BLaER1 treated with 17β-estradiol and CSF1 and Interleukin-3, amounts not matched to agents 10 nM and 100 nM (cell line): ENCODE measurements at regions not wholly inside any gene's neighbourhood (a gene's known extent, or its start where the extent isn't known, plus 50 kb on each side); places are given as distances from the start of the nearest gene placed in this dataset.
A peak's percentile ranks its signal among the peaks of the same experiment; 100 is the strongest.

ENCODE experiments used
- H3K27ac ChIP-seq, 11 experiments: shearing (Covaris generic); formaldehyde crosslinking; 2 replicates each; pipeline ENCODE4 v1.8.1; 2022
- H3K27me3 ChIP-seq, 11 experiments: shearing (Covaris generic); formaldehyde crosslinking; 2 replicates each; pipeline ENCODE4 v1.8.1; 2022
- H3K36me3 ChIP-seq, 11 experiments: shearing (Covaris generic); formaldehyde crosslinking; 2 replicates each; pipeline ENCODE4 v1.8.1; 2022
- H3K4me1 ChIP-seq, 10 experiments: shearing (Covaris generic); formaldehyde crosslinking; 2 replicates each; pipeline ENCODE4 v1.8.1; 2022
- H3K4me2 ChIP-seq, 11 experiments: shearing (Covaris generic); formaldehyde crosslinking; 2 replicates each; pipeline ENCODE4 v1.8.1; 2022
- H3K4me3 ChIP-seq, 10 experiments: shearing (Covaris generic); formaldehyde crosslinking; 2 replicates each; pipeline ENCODE4 v1.8.1; 2022
- H3K9ac ChIP-seq, 11 experiments: shearing (Covaris generic); formaldehyde crosslinking; 2 replicates each; pipeline ENCODE4 v1.8.1; 2022
- H3K9me3 ChIP-seq, 11 experiments: shearing (Covaris generic); formaldehyde crosslinking; replicated peaks in 1 of 11; 2 replicates each; pipeline ENCODE4 v1.8.1; 2022
- H4K20me1 ChIP-seq, 11 experiments: shearing (Covaris generic); formaldehyde crosslinking; 2 replicates each; pipeline ENCODE4 v1.8.1; 2022
- Cebpa-rat ChIP-seq, 11 experiments: shearing (Covaris generic); IDR thresholded peaks; 2 replicates each; pipeline ENCODE4 v1.8.1; 2022

GRCh38 chr1:114319418-114319817 lies 165.7 kb upstream of the SYT6 start:
- H3K4me3 ChIP-seq: no peak overlapping the region
- no peaks in the 10 kb centered on the region for H3K9me3 ChIP-seq
- no peak for TF ChIP-seq Cebpa-rat (IDR thresholded peaks at IDR 0.05)
- H3K36me3 ChIP-seq: no peaks in the 10 kb centered on the region
- H4K20me1 ChIP-seq: no peaks in the 10 kb centered on the region
- H3K4me1 ChIP-seq: no peaks in the 10 kb centered on the region
- no peaks in the 10 kb centered on the region for H3K27me3 ChIP-seq
- H3K27ac ChIP-seq: no peak overlapping the region
- no peak overlapping the region for H3K9ac ChIP-seq
- H3K4me2 ChIP-seq: no peak overlapping the region

DNA sequence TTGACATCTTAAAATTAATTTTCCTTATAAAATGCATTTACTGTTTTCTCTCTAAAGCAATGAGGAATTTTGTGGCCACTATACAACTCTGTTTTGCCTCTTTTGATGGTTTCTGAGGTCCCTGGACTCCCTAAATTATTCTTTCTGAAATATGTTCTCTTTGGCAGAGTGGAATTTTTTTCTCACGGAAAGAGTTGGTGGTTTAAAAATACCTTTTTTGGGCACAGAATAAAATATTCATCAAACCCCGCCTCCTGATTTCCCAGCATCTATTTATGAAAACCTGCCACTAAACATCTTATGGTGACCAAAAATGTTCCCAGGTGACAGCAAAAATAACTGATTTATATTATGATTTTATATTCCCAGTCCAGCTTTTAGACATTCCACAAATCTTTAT lies 165.3 kb upstream of the SYT6 start:
- Histone ChIP-seq H3K9ac (no peak overlapping the region), H3K36me3 (no peaks in the 10 kb centered on the region), H3K4me1 (no peaks in the 10 kb centered on the region), H3K9me3 (peaks cover 0 to 4% (median 0%) of the 10 kb centered on the region in 11 experiments; a peak in 1 of 22 replicates), H3K27me3 (no peaks in the 10 kb centered on the region), H4K20me1 (no peaks in the 10 kb centered on the region), H3K27ac (no peak overlapping the region), H3K4me2 (no peak overlapping the region), H3K4me3 (no peak overlapping the region)
- no peak for TF ChIP-seq Cebpa-rat (IDR thresholded peaks at IDR 0.05)

- peaks cover 0 to 3% (median 0%) of the 10 kb centered on the region in 10 experiments; a peak in 1 of 20 replicates for H3K4me1 ChIP-seq
- H3K4me3 ChIP-seq: no peak overlapping the region
- H4K20me1 ChIP-seq: no peaks in the 10 kb centered on the region
- H3K9ac ChIP-seq: no peak overlapping the region
- H3K4me2 ChIP-seq: no peak overlapping the region
- TF ChIP-seq Cebpa-rat (IDR thresholded peaks at IDR 0.05): no peak
- H3K27ac ChIP-seq: no peak overlapping the region
- no peaks in the 10 kb centered on the region for H3K27me3 ChIP-seq
- no peaks in the 10 kb centered on the region for H3K36me3 ChIP-seq
- peaks cover 0 to 8% (median 0%) of the 10 kb centered on the region in 11 experiments; a peak in 1 of 22 replicates for H3K9me3 ChIP-seq
These were observed 162.5 kb upstream of the SYT6 start for GRCh38 chr1:114316204-114316603.

- no peak overlapping the region for H3K4me2 ChIP-seq
- H3K9me3 ChIP-seq: peaks cover 0 to 8% (median 0%) of the 10 kb centered on the region in 11 experiments; a peak in 1 of 22 replicates
- no peaks in the 10 kb centered on the region for H3K36me3 ChIP-seq
- no peaks in the 10 kb centered on the region for H4K20me1 ChIP-seq
- H3K4me1 ChIP-seq: peaks cover 0 to 9% (median 0%) of the 10 kb centered on the region in 10 experiments; a peak in 1 of 20 replicates
- no peak overlapping the region for H3K27ac ChIP-seq
- no peak overlapping the region for H3K9ac ChIP-seq
- no peaks in the 10 kb centered on the region for H3K27me3 ChIP-seq
- no peak for TF ChIP-seq Cebpa-rat (IDR thresholded peaks at IDR 0.05)
- H3K4me3 ChIP-seq: no peak overlapping the region
These were observed 162.0 kb upstream of the SYT6 start for GRCh38 chr1:114315631-114316030.

DNA sequence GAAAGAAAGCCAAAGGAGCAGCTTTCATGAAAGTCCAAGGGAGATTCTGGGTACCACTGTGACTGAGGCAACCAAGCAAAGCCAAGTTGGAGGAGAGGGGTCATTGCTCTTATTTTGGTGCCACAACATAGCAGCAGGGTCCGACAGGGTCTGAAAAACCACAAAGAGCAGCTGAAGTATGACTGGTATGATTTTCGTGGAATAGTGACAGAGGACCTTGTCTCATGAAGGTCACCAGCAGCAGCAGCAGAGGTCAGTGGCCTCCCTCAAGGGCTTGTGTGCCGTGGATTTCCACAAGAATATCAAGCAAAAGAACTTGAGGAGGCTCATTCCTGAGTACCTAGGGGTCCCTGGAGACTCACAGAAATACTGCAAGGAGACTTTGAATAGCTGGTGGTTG lies 160.9 kb upstream of the SYT6 start:
- Histone ChIP-seq H3K4me2 (no peak overlapping the region), H3K36me3 (no peaks in the 10 kb centered on the region), H3K27me3 (no peaks in the 10 kb centered on the region), H3K9ac (no peak overlapping the region), H4K20me1 (no peaks in the 10 kb centered on the region), H3K9me3 (peaks cover 0 to 8% (median 0%) of the 10 kb centered on the region in 11 experiments; a peak in 1 of 22 replicates), H3K4me1 (peaks cover 0 to 12% (median 0%) of the 10 kb centered on the region in 10 experiments; a peak in 1 of 20 replicates), H3K27ac (no peak overlapping the region), H3K4me3 (no peak overlapping the region)
- TF ChIP-seq Cebpa-rat (IDR thresholded peaks at IDR 0.05): no peak

GRCh38 chr1:114314098-114314497 lies 160.4 kb upstream of the SYT6 start:
- Histone ChIP-seq H3K9ac (no peak overlapping the region), H3K4me3 (no peak overlapping the region), H3K36me3 (no peaks in the 10 kb centered on the region), H4K20me1 (no peaks in the 10 kb centered on the region), H3K9me3 (peaks cover 0 to 8% (median 0%) of the 10 kb centered on the region in 11 experiments; a peak in 1 of 22 replicates), H3K4me1 (peaks cover 0 to 12% (median 0%) of the 10 kb centered on the region in 10 experiments; a peak in 1 of 20 replicates), H3K27me3 (no peaks in the 10 kb centered on the region), H3K27ac (no peak overlapping the region), H3K4me2 (no peak overlapping the region)
- TF ChIP-seq Cebpa-rat (IDR thresholded peaks at IDR 0.05): no peak

DNA sequence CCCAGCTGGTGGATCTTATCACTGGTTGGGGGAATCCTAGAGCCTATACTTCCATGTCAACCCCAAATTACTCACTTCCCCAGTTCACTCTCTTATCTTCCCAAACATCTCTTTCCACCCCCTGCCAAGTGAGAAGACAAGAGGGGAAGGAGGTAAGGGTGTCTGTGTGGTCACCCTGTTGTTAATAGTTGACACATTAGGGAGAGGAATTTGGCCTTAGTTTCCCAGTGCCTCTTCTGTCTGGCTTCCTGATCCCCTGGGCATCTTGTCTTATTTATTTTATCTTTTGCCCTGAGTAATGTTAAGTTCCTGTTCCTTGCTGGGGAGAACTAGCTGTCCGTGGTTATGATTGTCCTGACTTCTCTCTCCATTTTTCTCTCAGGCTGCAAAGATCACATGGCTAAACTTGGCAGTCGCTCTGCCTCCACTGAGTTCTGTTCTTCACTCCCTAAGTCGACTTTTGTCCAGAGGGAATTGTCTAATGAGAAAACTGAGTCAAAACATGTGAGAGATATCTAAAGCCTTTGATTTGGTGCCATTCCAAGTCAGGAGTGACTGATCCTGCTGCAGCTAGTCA lies 157.1 kb upstream of the SYT6 start:
- Histone ChIP-seq H3K27me3 (no peaks in the 10 kb centered on the region), H3K27ac (0 out of 22 replicates have a peak overlapping the region, but pooled peaks of 1 of the 11 experiments have one; percentile 14), H3K9me3 (peaks cover 0 to 8% (median 0%) of the 10 kb centered on the region in 11 experiments; a peak in 3 of 22 replicates), H3K36me3 (no peaks in the 10 kb centered on the region), H3K4me2 (no peak overlapping the region; a peak in 1 of 22 replicates), H3K4me3 (no peak overlapping the region), H3K4me1 (peaks cover 0 to 12% (median 0%) of the 10 kb centered on the region in 10 experiments; a peak in 1 of 20 replicates), H4K20me1 (no peaks in the 10 kb centered on the region), H3K9ac (no peak overlapping the region)
- TF ChIP-seq Cebpa-rat (IDR thresholded peaks at IDR 0.05): no peak

- H3K4me1 ChIP-seq: peaks cover 0 to 6% (median 2%) of the 10 kb centered on the region in 10 experiments; a peak in 6 of 20 replicates
- no peaks in the 10 kb centered on the region for H4K20me1 ChIP-seq
- peaks cover 7 to 10% (median 9%) of the 10 kb centered on the region in 11 experiments; a peak in 14 of 22 replicates for H3K9me3 ChIP-seq
- H3K36me3 ChIP-seq: no peaks in the 10 kb centered on the region
- TF ChIP-seq Cebpa-rat (IDR thresholded peaks at IDR 0.05): no peak
- no peak overlapping the region for H3K4me2 ChIP-seq
- H3K9ac ChIP-seq: no peak overlapping the region
- H3K27me3 ChIP-seq: no peaks in the 10 kb centered on the region
- H3K4me3 ChIP-seq: no peak overlapping the region
- H3K27ac ChIP-seq: no peak overlapping the region
These were observed 149.2 kb upstream of the SYT6 start for GRCh38 chr1:114302821-114303220.

DNA sequence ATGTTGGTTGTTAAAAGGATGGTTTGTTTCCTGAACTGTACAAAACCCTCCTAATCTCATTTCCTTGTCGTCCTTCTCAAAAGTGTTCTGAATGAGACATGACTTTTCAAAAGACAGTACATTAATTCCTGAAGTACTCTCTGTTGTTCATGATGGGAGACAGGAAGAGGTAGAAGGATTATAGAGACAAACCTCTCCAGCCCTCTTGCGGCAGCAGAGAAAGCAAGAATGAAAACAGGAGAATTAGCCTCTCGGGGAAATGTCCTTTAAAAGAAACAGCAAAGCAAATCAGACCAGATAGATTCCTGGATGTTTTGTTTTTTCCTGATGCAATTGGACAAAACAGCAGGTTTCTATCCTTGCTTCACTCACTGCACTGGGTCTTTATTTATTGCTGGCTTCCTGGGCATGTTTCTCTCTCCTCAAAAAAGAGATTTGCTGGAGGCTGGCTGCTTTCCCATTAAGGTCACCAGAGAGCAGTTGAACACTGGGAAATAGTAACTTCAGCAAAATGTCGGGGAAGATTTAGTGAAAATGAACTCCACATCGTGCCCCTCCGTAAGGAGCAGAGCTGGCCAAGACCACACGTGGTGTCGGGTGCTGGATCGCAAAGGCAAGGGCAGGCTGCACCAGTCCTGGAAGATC lies 145.8 kb upstream of the SYT6 start:
- H3K9ac ChIP-seq: no peak overlapping the region
- H3K9me3 ChIP-seq: peaks cover 6 to 8% (median 7%) of the 10 kb centered on the region in 11 experiments; a peak in 14 of 22 replicates
- H3K27ac ChIP-seq: no peak overlapping the region
- no peaks in the 10 kb centered on the region for H3K36me3 ChIP-seq
- H3K4me3 ChIP-seq: no peak overlapping the region
- no peaks in the 10 kb centered on the region for H4K20me1 ChIP-seq
- H3K27me3 ChIP-seq: no peaks in the 10 kb centered on the region
- H3K4me1 ChIP-seq: peaks cover 0 to 6% (median 2%) of the 10 kb centered on the region in 10 experiments; a peak in 6 of 20 replicates
- TF ChIP-seq Cebpa-rat (IDR thresholded peaks at IDR 0.05): no peak
- H3K4me2 ChIP-seq: no peak overlapping the region
